ENCODE measurements at regions not wholly inside any gene's neighbourhood (a gene's known extent, or its start where the extent isn't known, plus 50 kb on each side); places are given as distances from the start of the nearest gene placed in this dataset.
"Not testable (repeated sequence)": the region's sequence is repeated elsewhere in the genome, so short reads cannot be mapped to it uniquely, and the experiment has no call there.

GRCh38 chr12:127980585-127980984 lies 286.4 kb upstream of the TMEM132C start:
- no peaks in the 10 kb centered on the region for H3F3A ChIP-seq (ENCODE audit: low read depth)
- H3K9ac ChIP-seq, result no peak overlapping the region
- H3K36me3 ChIP-seq, result no peaks in the 10 kb centered on the region
- no peaks in the 10 kb centered on the region for H3K27me3 ChIP-seq
- no peaks in the 10 kb centered on the region for H3K4me1 ChIP-seq
- Mint-ChIP-seq H3K36me3 (no peaks in the 10 kb centered on the region), H3K4me1 (peaks cover 4% of the 10 kb centered on the region), H3K9me3 (peaks cover 22% of the 10 kb centered on the region), H3K27me3 (ENCODE audit: insufficient read depth, low read depth) (peaks cover 6% of the 10 kb centered on the region), H3K27ac (no peak overlapping the region), H3K4me3 (no peak overlapping the region)
- no peaks in the 10 kb centered on the region for H3K9me3 ChIP-seq (ENCODE audit: low read depth)
- H3K4me3 ChIP-seq, result no peak overlapping the region
- H2AFZ ChIP-seq (replicated peaks), result no peak overlapping the region
- H4K20me1 ChIP-seq (ENCODE audit: low read depth), result no peaks in the 10 kb centered on the region
- H3K79me2 ChIP-seq (ENCODE audit: low read depth), result no peaks in the 10 kb centered on the region
- TF ChIP-seq EZH2 (IDR thresholded peaks at IDR 0.05), result no peak
- TF ChIP-seq CTCF (IDR thresholded peaks at IDR 0.05), result peak; percentile 24
- TF ChIP-seq EZH2phosphoT487 (IDR thresholded peaks at IDR 0.05), result no peak
- DNase-seq (ENCODE audit: low spot score), result no peak
- no peak overlapping the region for H3K27ac ChIP-seq
- H3K4me2 ChIP-seq, result no peak overlapping the region

- Mint-ChIP-seq H3K9me3 (peaks cover 11% of the 10 kb centered on the region), H3K27ac (no peak overlapping the region), H3K36me3 (no peaks in the 10 kb centered on the region), H3K4me3 (no peak overlapping the region), H3K4me1 (peaks cover 9% of the 10 kb centered on the region), H3K27me3 (ENCODE audit: insufficient read depth, low read depth) (peaks cover 6% of the 10 kb centered on the region)
- Histone ChIP-seq H4K20me1 (ENCODE audit: low read depth) (no peaks in the 10 kb centered on the region), H3K36me3 (no peaks in the 10 kb centered on the region), H3K9me3 (ENCODE audit: low read depth) (no peaks in the 10 kb centered on the region), H2AFZ (replicated peaks) (no peak overlapping the region), H3K9ac (no peak overlapping the region), H3K79me2 (ENCODE audit: low read depth) (no peaks in the 10 kb centered on the region), H3K27ac (no peak overlapping the region), H3K4me1 (no peaks in the 10 kb centered on the region), H3K27me3 (no peaks in the 10 kb centered on the region), H3F3A (ENCODE audit: low read depth) (no peaks in the 10 kb centered on the region), H3K4me2 (no peak overlapping the region), H3K4me3 (no peak overlapping the region)
- DNase-seq (ENCODE audit: low spot score), result no peak
- TF ChIP-seq CTCF (IDR thresholded peaks at IDR 0.05) (no peak), EZH2phosphoT487 (IDR thresholded peaks at IDR 0.05) (no peak), EZH2 (IDR thresholded peaks at IDR 0.05) (no peak)
Observed at GRCh38 chr12:127981875-127982274, 285.1 kb upstream of the TMEM132C start.

- DNase-seq (ENCODE audit: low spot score); H3F3A ChIP-seq (ENCODE audit: low read depth); H4K20me1 ChIP-seq (ENCODE audit: low read depth); H3K27ac ChIP-seq; H3K9me3 Mint-ChIP-seq; H3K4me1 ChIP-seq; H3K36me3 ChIP-seq; H3K4me2 ChIP-seq; H3K4me3 Mint-ChIP-seq; H3K9me3 ChIP-seq (ENCODE audit: low read depth); H3K4me3 ChIP-seq; H3K36me3 Mint-ChIP-seq; H3K27ac Mint-ChIP-seq; H3K27me3 ChIP-seq; H3K9ac ChIP-seq; H3K27me3 Mint-ChIP-seq (ENCODE audit: insufficient read depth, low read depth); H3K79me2 ChIP-seq (ENCODE audit: low read depth); H2AFZ ChIP-seq (replicated peaks): not testable (repeated sequence)
- peaks cover 13% of the 10 kb centered on the region for H3K4me1 Mint-ChIP-seq
Observed at GRCh38 chr12:127983213-127983791, 283.7 kb upstream of the TMEM132C start.

- Histone ChIP-seq H3K4me1 (no peaks in the 10 kb centered on the region), H2AFZ (replicated peaks) (peak overlapping the region; percentile 20), H3K27me3 (no peaks in the 10 kb centered on the region), H3K9ac (no peak overlapping the region), H3K79me2 (ENCODE audit: low read depth) (no peaks in the 10 kb centered on the region), H3K27ac (no peak overlapping the region), H3K36me3 (no peaks in the 10 kb centered on the region), H3F3A (ENCODE audit: low read depth) (no peaks in the 10 kb centered on the region), H4K20me1 (ENCODE audit: low read depth) (no peaks in the 10 kb centered on the region), H3K4me3 (no peak overlapping the region), H3K4me2 (no peak overlapping the region), H3K9me3 (ENCODE audit: low read depth) (no peaks in the 10 kb centered on the region)
- TF ChIP-seq EZH2phosphoT487 (IDR thresholded peaks at IDR 0.05) (no peak), EZH2 (IDR thresholded peaks at IDR 0.05) (no peak), CTCF (IDR thresholded peaks at IDR 0.05) (no peak)
- DNase-seq (ENCODE audit: low spot score), result no peak
- peaks cover 4% of the 10 kb centered on the region for H3K9me3 Mint-ChIP-seq
- peaks cover 13% of the 10 kb centered on the region for H3K4me1 Mint-ChIP-seq
- no peak overlapping the region for H3K4me3 Mint-ChIP-seq
- H3K36me3 Mint-ChIP-seq, result no peaks in the 10 kb centered on the region
- H3K27ac Mint-ChIP-seq, result peak overlapping the region; percentile 21
- peaks cover 2% of the 10 kb centered on the region for H3K27me3 Mint-ChIP-seq (ENCODE audit: insufficient read depth, low read depth)
Observed at GRCh38 chr12:127984386-127985055, 282.4 kb upstream of the TMEM132C start.
